LoVo (cell line): ENCODE measurements at regions not wholly inside any gene's neighbourhood (a gene's known extent, or its start where the extent isn't known, plus 50 kb on each side); places are given as distances from the start of the nearest gene placed in this dataset.
"Not testable (repeated sequence)": the region's sequence is repeated elsewhere in the genome, so short reads cannot be mapped to it uniquely, and the experiment has no call there.

Experiments used
- DNase-seq: peaks from one replicate; pipeline ENCODE4 v3.0.0-alpha.2; 2016; ENCODE audit warnings: low spot score

DNA sequence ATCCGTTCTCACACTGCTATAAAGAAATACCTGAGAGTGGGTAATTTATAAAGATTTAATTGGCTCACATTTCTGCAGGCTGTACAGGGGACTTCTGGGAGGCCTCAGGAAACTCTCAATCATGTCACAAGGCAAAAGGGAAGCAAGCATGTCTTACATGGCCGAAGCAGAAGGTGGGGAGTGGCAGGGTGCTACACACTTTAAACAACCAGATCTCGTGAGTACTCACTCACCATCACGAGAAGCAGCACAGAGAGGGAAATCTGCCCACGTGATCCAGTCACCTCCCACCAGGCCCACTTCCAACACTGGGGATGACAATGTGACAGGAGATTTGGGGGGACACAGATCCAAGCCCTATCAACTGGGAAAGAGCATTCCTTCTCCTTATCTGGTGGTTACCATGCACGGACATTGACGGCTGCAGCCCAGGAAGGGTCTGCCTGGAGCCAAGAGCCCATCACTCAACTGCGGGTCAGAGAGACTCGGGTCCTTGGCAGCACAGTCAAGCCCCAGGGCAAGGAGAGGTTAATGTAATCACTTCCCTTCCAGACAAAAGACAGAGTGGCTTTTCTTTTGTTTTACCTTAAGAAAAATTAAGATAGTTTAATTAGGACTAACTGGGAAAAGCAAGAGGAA, 112.3 kb upstream of the CST7 start:
- DNase-seq, result no peak

GRCh38 chr20:24837781-24838450, 111.2 kb upstream of the CST7 start:
- no peak for DNase-seq

GRCh38 chr20:24838546-24839535, 110.2 kb upstream of the CST7 start:
- DNase-seq, result no peak

- DNase-seq, result no peak
Measured at GRCh38 chr20:24840121-24840713, 108.9 kb upstream of the CST7 start.

GRCh38 chr20:24842274-24842917, 106.7 kb upstream of the CST7 start:
- no peak for DNase-seq

GRCh38 chr20:24842918-24843715, 106.0 kb upstream of the CST7 start:
- DNase-seq, result no peak

- DNase-seq, result no peak
Measured at GRCh38 chr20:24850176-24850575, 98.9 kb upstream of the CST7 start.

- no peak for DNase-seq
Measured at GRCh38 chr20:24851346-24852019, 97.6 kb upstream of the CST7 start.

DNA sequence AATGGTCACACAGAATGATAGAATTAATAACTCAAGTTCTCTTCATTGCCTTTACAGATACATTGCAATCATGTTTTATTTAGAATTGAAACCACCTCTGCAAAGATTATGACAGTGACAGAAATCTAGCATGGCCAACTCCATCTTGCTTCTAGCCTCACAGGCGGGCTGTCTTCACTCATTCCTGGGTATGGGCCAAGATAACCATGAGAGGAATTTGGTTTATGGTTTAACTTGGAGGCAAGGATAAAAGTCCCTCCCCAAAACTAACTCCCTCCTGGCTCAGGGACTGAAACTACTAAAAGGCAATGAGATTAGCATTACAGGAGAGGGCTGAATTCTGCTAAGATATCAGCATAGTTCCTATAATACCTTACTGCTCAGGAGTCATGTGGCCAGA, 95.2 kb upstream of the CST7 start:
- no peak for DNase-seq

DNA sequence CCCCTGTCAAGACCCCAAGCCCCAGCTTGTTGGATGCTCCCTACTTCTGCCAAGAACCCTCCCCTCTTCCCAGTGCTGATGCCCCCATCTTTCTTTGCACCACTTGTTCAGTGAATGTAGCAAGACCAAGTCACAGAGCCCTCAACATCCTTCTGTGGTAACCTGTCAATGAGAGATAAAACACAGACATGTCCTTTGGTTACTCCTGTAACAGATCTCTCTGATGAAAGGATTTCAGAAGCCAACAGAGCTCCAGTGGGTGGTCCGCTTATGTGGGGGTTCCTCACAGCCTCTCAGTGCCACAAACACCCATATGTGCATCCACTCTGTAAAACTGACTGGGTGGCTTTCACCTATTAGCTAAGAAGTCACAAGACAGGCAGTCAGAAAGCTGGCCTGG, 93.2 kb upstream of the CST7 start:
- no peak for DNase-seq

GRCh38 chr20:24858500-24858899, 90.6 kb upstream of the CST7 start:
- not testable (repeated sequence) for DNase-seq

GRCh38 chr20:24859539-24859938, 89.5 kb upstream of the CST7 start:
- DNase-seq, result no peak

- DNase-seq, result no peak
Measured at GRCh38 chr20:24862186-24862585, 86.9 kb upstream of the CST7 start.

DNA sequence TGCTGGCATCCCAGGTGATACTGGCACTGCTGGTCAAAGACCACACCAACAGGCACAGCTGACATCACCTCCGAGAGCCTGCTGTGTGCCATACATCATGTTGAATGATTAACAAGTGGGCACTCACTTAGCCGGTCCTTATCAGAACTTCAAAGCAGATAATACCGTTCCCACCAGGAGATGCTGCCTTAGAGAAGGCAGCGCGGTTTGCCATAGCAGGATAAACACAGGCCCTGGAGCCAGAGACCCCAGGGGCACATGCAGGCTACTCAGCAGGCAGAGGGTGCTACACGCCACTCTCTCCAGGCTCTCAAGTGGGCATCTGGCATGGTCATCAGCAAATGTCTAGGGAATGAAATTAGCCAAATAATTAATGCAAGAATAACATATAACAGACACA, 86.5 kb upstream of the CST7 start:
- DNase-seq, result no peak

DNA sequence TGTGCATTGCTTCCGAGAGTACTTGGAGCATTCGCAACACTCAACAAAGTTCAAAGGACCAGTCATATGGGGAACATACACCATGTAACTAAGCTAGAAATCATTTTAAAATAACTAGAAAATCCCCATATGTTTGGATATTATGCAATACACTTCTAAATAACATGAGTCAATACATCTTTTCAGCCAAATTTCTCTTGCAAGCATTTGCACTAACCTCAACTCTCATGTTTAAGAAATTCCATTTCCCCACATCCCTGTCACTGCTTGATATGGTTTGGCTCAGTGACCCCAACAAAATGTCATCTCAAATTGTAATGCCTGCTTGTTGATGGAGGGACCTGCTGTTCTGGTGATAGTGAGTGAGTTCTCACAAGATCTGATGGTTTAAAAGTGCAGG, 85.7 kb upstream of the CST7 start:
- DNase-seq, result no peak

DNA sequence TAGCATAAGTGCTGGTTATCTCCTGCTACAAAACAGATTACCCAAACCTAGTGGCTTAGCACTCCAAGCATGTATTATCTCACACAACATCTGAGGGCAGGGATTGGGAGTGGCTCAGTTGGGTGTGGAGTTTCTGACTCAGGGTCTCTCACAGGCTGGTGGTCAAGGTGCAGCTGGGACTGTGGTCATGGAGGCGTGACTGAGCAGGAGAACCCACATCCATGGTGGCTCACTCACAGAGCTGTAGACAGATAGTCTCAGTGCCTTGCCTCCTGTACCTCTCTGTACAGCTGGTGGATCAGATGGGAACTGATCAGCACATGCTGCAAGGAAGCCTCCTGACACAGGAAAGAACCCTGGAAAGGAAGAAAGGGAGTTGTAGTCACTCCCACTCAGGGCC, 83.1 kb upstream of the CST7 start:
- DNase-seq, result no peak

DNA sequence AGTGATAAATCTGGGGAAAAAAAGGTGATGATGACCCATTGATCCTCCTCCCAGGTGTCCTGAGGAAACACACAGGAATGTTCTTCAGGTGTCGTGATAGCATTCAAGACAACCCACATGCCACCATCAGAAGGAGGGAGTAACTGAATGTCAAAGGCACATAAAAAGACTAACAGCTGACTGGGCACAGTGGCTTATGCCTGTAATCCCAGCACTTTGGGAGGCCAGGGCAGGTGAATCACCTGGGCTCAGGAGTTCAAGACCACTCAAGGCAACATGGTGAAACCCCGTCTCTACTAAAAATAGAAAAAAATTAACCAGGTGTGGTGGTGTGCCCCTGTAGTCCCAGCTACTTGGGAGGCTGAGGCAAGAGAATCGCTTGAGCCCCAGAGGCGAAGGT, 82.3 kb upstream of the CST7 start:
- no peak for DNase-seq

DNA sequence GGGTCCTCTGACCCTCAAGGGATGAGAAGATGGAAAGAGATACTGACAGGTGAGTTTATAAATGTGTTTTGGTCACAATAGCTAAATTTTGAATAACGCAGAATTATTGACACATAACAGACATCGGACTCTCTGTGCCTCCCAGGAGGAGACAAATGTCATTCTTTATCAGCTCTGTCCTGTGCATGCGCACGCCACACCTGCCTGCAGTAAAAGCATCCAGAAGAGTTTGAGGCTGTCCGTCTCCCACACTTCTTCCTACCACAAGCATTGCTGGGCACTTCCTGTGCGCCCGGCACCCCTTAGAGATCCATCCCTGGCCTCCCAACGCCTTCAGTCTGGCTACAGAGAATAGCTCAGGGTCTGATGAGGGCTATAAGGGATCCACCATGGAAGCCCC, 81.5 kb upstream of the CST7 start:
- no peak for DNase-seq

- no peak for DNase-seq
Measured at GRCh38 chr20:24868396-24868927, 80.6 kb upstream of the CST7 start.

- DNase-seq, result no peak
Measured at GRCh38 chr20:24868959-24869358, 80.1 kb upstream of the CST7 start.
